PC-3 (cell line): ENCODE measurements at regions not wholly inside any gene's neighbourhood (a gene's known extent, or its start where the extent isn't known, plus 50 kb on each side); places are given as distances from the start of the nearest gene placed in this dataset.

Experiments used
- ATAC-seq: fragments of 200-7000 bp; cut with Tn5 transposase; 2 replicates; pipeline ENCODE4 v1.9.1; 2020; ENCODE audit warnings: mild to moderate bottlenecking, moderate library complexity
- BruUV-seq: library from RNA; stranded (reverse); fragments of 400-500 nt; replicated peaks from 2 replicates; lab custom pipeline; 2021; lab: Mats Ljungman, UMichigan
- CTCF ChIA-PET: fragments of 300-600 bp; sonication (Branson Sonifier 250); formaldehyde crosslinking; loops from one replicate; lab custom pipeline; 2022; ENCODE audit warnings: antibody characterized with exemption; lab: Charles Lee
- POLR2A ChIA-PET: fragments of 300-600 bp; sonication (Branson Sonifier 250); formaldehyde crosslinking; loops from one replicate; lab custom pipeline; 2022; ENCODE audit warnings: antibody characterized with exemption; ENCODE audit not compliant: unreplicated experiment; lab: Charles Lee
- DNase-seq: peaks from one replicate; pipeline ENCODE4 v3.0.0-alpha.2; 2015
- H2AFZ ChIP-seq: fragments of 300-600 bp; sonication (generic); 2 replicates; pipeline ENCODE4 v1.6.0; 2016; ENCODE audit warnings: antibody characterized with exemption, low read length
- H3F3A ChIP-seq: fragments of 300-600 bp; sonication (generic); one replicate; pipeline ENCODE4 v1.6.0; 2017; ENCODE audit warnings: antibody characterized with exemption, low read length, control low read depth, mild to moderate bottlenecking; ENCODE audit not compliant: unreplicated experiment
- H3K27ac ChIP-seq: fragments of 300-600 bp; sonication (generic); 2 replicates; pipeline ENCODE4 v1.5.1; 2016; ENCODE audit warnings: mild to moderate bottlenecking, low read length
- H3K27me3 ChIP-seq: fragments of 300-600 bp; sonication (generic); 2 replicates; pipeline ENCODE4 v1.6.1; 2016; ENCODE audit warnings: low read length, mixed read lengths
- H3K36me3 ChIP-seq: fragments of 300-600 bp; sonication (generic); 2 replicates; pipeline ENCODE4 v1.6.1; 2016; ENCODE audit warnings: low read depth, mixed run types, low read length, mixed read lengths
- H3K4me1 ChIP-seq: fragments of 300-600 bp; sonication (generic); 2 replicates; pipeline ENCODE4 v1.5.1; 2016; ENCODE audit warnings: low read length; ENCODE audit not compliant: insufficient read depth
- H3K4me2 ChIP-seq: fragments of 300-600 bp; sonication (generic); 2 replicates; pipeline ENCODE4 v1.6.0; 2016; ENCODE audit warnings: low read length
- H3K4me3 ChIP-seq: fragments of 300-600 bp; sonication (generic); 2 replicates; pipeline ENCODE4 v1.5.1; 2016; ENCODE audit warnings: mild to moderate bottlenecking, low read length, mixed read lengths
- H3K79me2 ChIP-seq: fragments of 300-600 bp; sonication (generic); 2 replicates; pipeline ENCODE4 v1.6.1; 2017; ENCODE audit warnings: low read length, mixed read lengths
- H3K9ac ChIP-seq: fragments of 300-600 bp; sonication (generic); 2 replicates; pipeline ENCODE4 v1.6.0; 2016; ENCODE audit warnings: mild to moderate bottlenecking, low read length
- H3K9me2 ChIP-seq: fragments of 300-600 bp; sonication (generic); replicated peaks from 2 replicates; pipeline ENCODE4 v1.6.1; 2016; ENCODE audit warnings: mixed run types, low read length, mixed read lengths
- H3K9me3 ChIP-seq: fragments of 300-600 bp; sonication (generic); 2 replicates; pipeline ENCODE4 v1.6.1; 2016; ENCODE audit warnings: low read length, mixed read lengths
- H4K20me1 ChIP-seq: fragments of 300-600 bp; sonication (generic); 2 replicates; pipeline ENCODE4 v1.6.1; 2016; ENCODE audit warnings: low read length, mixed read lengths
- EZH2 ChIP-seq: fragments of 300-600 bp; sonication (generic); IDR thresholded peaks from one replicate; pipeline ENCODE4 v1.6.1; 2017; ENCODE audit warnings: antibody characterized with exemption, mild to moderate bottlenecking, low read length; ENCODE audit not compliant: unreplicated experiment
- EZH2phosphoT487 ChIP-seq: fragments of 300-600 bp; sonication (generic); IDR thresholded peaks from 2 replicates; pipeline ENCODE4 v1.6.1; 2018; ENCODE audit warnings: mild to moderate bottlenecking, antibody characterized with exemption, low read length, borderline replicate concordance
- intact Hi-C: fragments of 100-400 bp; cut with micrococcal nuclease; formaldehyde crosslinking; loops from 2 replicates; pipeline ENCODE4 v1.9.0; 2023
- TF ChIP-seq, protein P1 (sequence below): fragments of 300-600 bp; sonication (generic); conservative IDR thresholded peaks from 2 replicates; pipeline ENCODE4 v1.5.1; 2017; ENCODE audit warnings: antibody characterized with exemption, low read depth, mild to moderate bottlenecking, low read length

DNA sequence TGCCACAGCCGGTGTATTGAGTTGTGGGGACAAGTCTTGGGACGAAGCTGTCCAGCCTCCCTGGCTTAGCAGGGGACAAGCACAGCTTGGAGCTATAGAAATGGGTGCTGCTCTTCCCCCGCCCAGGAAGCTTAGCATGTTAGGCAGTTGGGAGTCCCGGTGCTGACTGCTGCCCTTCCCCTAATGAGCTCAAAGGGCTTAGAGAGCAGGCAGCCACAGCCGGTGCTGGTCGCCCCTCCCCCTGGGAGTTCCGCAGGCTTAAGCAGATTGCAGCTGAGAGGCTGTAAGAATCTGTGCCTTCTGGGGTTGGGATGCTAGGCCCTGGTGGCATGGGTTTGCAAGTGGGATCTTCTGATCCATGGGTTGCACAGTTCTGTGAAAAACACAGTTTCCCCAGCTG lies 237.3 kb downstream of the DCDC2C start:
- Histone ChIP-seq H3K27me3 (no peaks in the 10 kb centered on the region), H3K4me2 (no peak overlapping the region), H3K79me2 (no peaks in the 10 kb centered on the region), H3K4me3 (no peak overlapping the region), H3K36me3 (no peaks in the 10 kb centered on the region), H2AFZ (no peak overlapping the region), H3F3A (no peaks in the 10 kb centered on the region), H3K9ac (no peak overlapping the region), H3K9me2 (no peaks in the 10 kb centered on the region), H3K4me1 (no peaks in the 10 kb centered on the region), H3K9me3 (no peaks in the 10 kb centered on the region), H3K27ac (no peak overlapping the region), H4K20me1 (no peaks in the 10 kb centered on the region)
- POLR2A ChIA-PET = no interaction called here
- intact Hi-C loops = no loop called here
- TF ChIP-seq EZH2phosphoT487 (no peak), EZH2 (no peak)
- TF ChIP-seq, protein P1, sequence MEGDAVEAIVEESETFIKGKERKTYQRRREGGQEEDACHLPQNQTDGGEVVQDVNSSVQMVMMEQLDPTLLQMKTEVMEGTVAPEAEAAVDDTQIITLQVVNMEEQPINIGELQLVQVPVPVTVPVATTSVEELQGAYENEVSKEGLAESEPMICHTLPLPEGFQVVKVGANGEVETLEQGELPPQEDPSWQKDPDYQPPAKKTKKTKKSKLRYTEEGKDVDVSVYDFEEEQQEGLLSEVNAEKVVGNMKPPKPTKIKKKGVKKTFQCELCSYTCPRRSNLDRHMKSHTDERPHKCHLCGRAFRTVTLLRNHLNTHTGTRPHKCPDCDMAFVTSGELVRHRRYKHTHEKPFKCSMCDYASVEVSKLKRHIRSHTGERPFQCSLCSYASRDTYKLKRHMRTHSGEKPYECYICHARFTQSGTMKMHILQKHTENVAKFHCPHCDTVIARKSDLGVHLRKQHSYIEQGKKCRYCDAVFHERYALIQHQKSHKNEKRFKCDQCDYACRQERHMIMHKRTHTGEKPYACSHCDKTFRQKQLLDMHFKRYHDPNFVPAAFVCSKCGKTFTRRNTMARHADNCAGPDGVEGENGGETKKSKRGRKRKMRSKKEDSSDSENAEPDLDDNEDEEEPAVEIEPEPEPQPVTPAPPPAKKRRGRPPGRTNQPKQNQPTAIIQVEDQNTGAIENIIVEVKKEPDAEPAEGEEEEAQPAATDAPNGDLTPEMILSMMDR = no peak
- CTCF ChIA-PET = no interaction called here
- no peak for ATAC-seq
- no TSS peak for BruUV-seq
- no peak for DNase-seq

DNA sequence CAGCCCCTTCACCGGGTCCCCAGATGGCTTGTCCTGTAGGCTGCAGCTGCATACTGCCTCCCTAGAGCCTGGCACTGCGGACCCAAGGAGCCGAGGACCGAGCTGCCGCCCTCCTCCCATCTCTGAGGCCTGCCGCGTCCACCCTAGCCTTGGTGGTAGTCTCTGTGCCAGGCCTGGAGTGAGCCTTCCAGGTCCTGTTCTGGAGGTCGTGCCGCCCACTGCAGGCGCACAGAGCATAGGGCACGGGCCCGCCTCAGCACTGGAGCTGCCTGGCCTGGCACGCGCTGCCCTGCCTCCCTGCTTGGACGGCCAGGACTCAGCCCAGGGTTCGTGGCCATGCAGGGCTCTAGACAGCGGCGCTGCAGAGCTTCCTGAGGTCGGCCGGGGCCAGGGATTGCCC lies 239.5 kb downstream of the DCDC2C start:
- Histone ChIP-seq H3K79me2 (no peaks in the 10 kb centered on the region), H3K36me3 (no peaks in the 10 kb centered on the region), H3K9me3 (no peaks in the 10 kb centered on the region), H3K27me3 (no peaks in the 10 kb centered on the region), H3K4me2 (no peak overlapping the region), H3F3A (no peaks in the 10 kb centered on the region), H3K9ac (no peak overlapping the region), H4K20me1 (no peaks in the 10 kb centered on the region), H3K9me2 (no peaks in the 10 kb centered on the region), H2AFZ (no peak overlapping the region), H3K27ac (no peak overlapping the region), H3K4me3 (no peak overlapping the region), H3K4me1 (no peaks in the 10 kb centered on the region)
- BruUV-seq = no TSS peak
- CTCF ChIA-PET = no interaction called here
- DNase-seq = no peak
- TF ChIP-seq, protein P1 = no peak
- TF ChIP-seq EZH2phosphoT487 (no peak), EZH2 (no peak)
- no peak for ATAC-seq
- intact Hi-C loops = no loop called here
- POLR2A ChIA-PET = no interaction called here

DNA sequence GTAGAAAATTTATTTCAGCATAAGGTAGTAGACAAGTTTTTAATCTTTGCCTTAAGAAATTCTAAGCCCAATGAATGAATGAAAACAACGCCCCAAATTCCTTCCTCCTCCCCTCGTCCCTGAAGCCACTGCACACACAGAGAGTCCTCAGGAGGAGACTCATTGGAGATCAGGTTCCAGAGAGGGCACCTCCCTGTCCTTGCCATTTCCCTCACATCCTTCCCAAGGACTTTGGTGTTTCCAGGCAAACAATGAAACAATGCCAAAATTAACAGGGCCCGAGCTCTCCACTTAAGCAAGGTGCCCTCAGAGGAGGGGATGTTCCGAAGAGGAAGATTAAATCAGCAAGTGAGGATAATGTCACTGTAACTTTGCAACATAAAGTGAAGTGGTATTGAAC lies 240.7 kb downstream of the DCDC2C start:
- ATAC-seq = no peak
- Histone ChIP-seq H3F3A (no peaks in the 10 kb centered on the region), H3K27me3 (peaks cover 6% of the 10 kb centered on the region; the same call in 1 of the 2 replicates), H4K20me1 (no peaks in the 10 kb centered on the region), H2AFZ (no peak overlapping the region), H3K4me3 (no peak overlapping the region), H3K79me2 (no peaks in the 10 kb centered on the region), H3K9me3 (no peaks in the 10 kb centered on the region), H3K9me2 (no peaks in the 10 kb centered on the region), H3K27ac (no peak overlapping the region), H3K4me2 (no peak overlapping the region), H3K4me1 (no peaks in the 10 kb centered on the region), H3K36me3 (no peaks in the 10 kb centered on the region), H3K9ac (no peak overlapping the region)
- POLR2A ChIA-PET = no interaction called here
- no peak for DNase-seq
- BruUV-seq = no TSS peak
- CTCF ChIA-PET = no interaction called here
- TF ChIP-seq EZH2 = no peak
- no peak for TF ChIP-seq EZH2phosphoT487
- TF ChIP-seq, protein P1 = no peak
- intact Hi-C loops = no loop called here
